Left ventricle myocardium inferior (tissue), 1 donor: ENCODE measurements at regions not wholly inside any gene's neighbourhood (a gene's known extent, or its start where the extent isn't known, plus 50 kb on each side); places are given as distances from the start of the nearest gene placed in this dataset.
"Not testable (repeated sequence)": the region's sequence is repeated elsewhere in the genome, so short reads cannot be mapped to it uniquely, and the experiment has no call there.

Experiments
- DNase-seq: peaks from one replicate; pipeline ENCODE4 v3.0.0-alpha.2; 2020
- H3K27ac ChIP-seq: fragments of 200-600 bp; replicated peaks from 2 replicates; pipeline ENCODE4 v1.8.0; 2021
- H3K27me3 ChIP-seq: fragments of 200-600 bp; 2 replicates; pipeline ENCODE4 v1.8.0; 2021; ENCODE audit warnings: low read depth
- H3K36me3 ChIP-seq: fragments of 200-600 bp; 2 replicates; pipeline ENCODE4 v1.8.0; 2021
- H3K4me1 ChIP-seq: fragments of 200-600 bp; 2 replicates; pipeline ENCODE4 v1.8.0; 2021
- H3K4me3 ChIP-seq: fragments of 200-600 bp; 2 replicates; pipeline ENCODE4 v1.8.0; 2021; ENCODE audit warnings: mild to moderate bottlenecking, moderate library complexity
- H3K9me3 ChIP-seq: fragments of 200-600 bp; replicated peaks from 2 replicates; pipeline ENCODE4 v1.8.0; 2021
- intact Hi-C: fragments of 100-400 bp; cut with micrococcal nuclease; formaldehyde crosslinking; loops from one replicate; pipeline ENCODE4 v1.11.0; 2022
- TF ChIP-seq, protein P1 (sequence below): fragments of 200-600 bp; IDR thresholded peaks from 2 replicates; pipeline ENCODE4 v1.8.0; 2021; ENCODE audit warnings: antibody characterized with exemption, mild to moderate bottlenecking, borderline replicate concordance
- donor health status: DM: no; HTN: yes; CAD: no; lungs with severe emphysema.

GRCh38 chr11:98720951-98721350 lies 299.8 kb upstream of the CNTN5 start:
- intact Hi-C loops, result no loop called here
- Histone ChIP-seq H3K4me3 (no peak overlapping the region), H3K27ac (no peak overlapping the region), H3K9me3 (peaks cover 10% of the 10 kb centered on the region), H3K4me1 (no peaks in the 10 kb centered on the region), H3K36me3 (no peaks in the 10 kb centered on the region), H3K27me3 (no peaks in the 10 kb centered on the region)
- TF ChIP-seq, protein P1, sequence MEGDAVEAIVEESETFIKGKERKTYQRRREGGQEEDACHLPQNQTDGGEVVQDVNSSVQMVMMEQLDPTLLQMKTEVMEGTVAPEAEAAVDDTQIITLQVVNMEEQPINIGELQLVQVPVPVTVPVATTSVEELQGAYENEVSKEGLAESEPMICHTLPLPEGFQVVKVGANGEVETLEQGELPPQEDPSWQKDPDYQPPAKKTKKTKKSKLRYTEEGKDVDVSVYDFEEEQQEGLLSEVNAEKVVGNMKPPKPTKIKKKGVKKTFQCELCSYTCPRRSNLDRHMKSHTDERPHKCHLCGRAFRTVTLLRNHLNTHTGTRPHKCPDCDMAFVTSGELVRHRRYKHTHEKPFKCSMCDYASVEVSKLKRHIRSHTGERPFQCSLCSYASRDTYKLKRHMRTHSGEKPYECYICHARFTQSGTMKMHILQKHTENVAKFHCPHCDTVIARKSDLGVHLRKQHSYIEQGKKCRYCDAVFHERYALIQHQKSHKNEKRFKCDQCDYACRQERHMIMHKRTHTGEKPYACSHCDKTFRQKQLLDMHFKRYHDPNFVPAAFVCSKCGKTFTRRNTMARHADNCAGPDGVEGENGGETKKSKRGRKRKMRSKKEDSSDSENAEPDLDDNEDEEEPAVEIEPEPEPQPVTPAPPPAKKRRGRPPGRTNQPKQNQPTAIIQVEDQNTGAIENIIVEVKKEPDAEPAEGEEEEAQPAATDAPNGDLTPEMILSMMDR, result no peak
- no peak for DNase-seq

DNA sequence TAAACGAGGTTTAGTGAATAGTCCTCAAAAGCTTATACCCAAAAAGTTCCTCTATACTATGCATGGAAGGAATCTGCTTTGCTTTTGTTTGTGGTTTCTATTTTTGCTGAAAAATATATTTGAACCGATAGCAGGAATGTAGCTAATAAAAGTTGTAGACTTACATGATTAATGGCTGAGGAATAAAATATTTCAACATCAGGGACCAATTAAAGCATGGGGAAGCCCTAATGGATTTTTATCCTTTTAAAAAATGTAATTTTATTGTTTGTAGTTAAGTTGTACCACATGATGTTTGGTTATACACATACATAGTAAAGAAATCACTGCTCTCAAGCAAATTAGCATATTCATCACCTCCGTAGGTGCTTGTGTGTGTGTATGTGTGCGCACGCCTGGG lies 295.3 kb upstream of the CNTN5 start:
- intact Hi-C loops, result no loop called here
- no peak for DNase-seq
- H3K4me1 ChIP-seq, result no peaks in the 10 kb centered on the region
- H3K36me3 ChIP-seq, result no peaks in the 10 kb centered on the region
- TF ChIP-seq, protein P1, result no peak
- no peaks in the 10 kb centered on the region for H3K27me3 ChIP-seq
- peaks cover 18% of the 10 kb centered on the region for H3K9me3 ChIP-seq
- no peak overlapping the region for H3K4me3 ChIP-seq
- H3K27ac ChIP-seq, result no peak overlapping the region

- H3K4me1 ChIP-seq, result no peaks in the 10 kb centered on the region
- H3K4me3 ChIP-seq, result no peak overlapping the region
- no peak for DNase-seq
- no peaks in the 10 kb centered on the region for H3K36me3 ChIP-seq
- H3K27me3 ChIP-seq, result no peaks in the 10 kb centered on the region
- no peak overlapping the region for H3K27ac ChIP-seq
- peaks cover 18% of the 10 kb centered on the region for H3K9me3 ChIP-seq
- TF ChIP-seq, protein P1, result no peak
- intact Hi-C loops, result no loop called here
These were observed 292.3 kb upstream of the CNTN5 start for GRCh38 chr11:98728421-98728820.

DNA sequence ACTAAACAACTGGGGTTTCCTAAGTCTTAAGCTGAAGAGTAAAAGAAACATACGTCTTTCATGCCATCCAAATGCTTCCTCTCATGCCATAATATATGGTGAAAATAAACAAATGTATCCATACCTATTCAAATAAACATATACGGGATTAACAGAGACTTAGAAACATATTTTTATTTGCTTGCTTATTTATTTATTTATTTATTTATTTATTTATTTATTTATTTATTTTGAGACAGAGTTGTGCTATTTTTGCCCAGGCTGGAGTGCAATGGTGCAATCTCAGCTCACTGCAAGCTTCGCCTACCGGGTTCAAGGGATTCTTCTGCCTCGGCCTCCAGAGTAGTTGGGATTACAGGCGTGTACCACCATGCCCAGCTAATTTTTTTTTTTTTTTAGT lies 291.6 kb upstream of the CNTN5 start:
- Histone ChIP-seq H3K4me3 (no peak overlapping the region), H3K27me3 (no peaks in the 10 kb centered on the region), H3K9me3 (peaks cover 18% of the 10 kb centered on the region), H3K4me1 (no peaks in the 10 kb centered on the region), H3K36me3 (no peaks in the 10 kb centered on the region), H3K27ac (no peak overlapping the region)
- intact Hi-C loops, result no loop called here
- DNase-seq, result no peak
- TF ChIP-seq, protein P1, result no peak

DNA sequence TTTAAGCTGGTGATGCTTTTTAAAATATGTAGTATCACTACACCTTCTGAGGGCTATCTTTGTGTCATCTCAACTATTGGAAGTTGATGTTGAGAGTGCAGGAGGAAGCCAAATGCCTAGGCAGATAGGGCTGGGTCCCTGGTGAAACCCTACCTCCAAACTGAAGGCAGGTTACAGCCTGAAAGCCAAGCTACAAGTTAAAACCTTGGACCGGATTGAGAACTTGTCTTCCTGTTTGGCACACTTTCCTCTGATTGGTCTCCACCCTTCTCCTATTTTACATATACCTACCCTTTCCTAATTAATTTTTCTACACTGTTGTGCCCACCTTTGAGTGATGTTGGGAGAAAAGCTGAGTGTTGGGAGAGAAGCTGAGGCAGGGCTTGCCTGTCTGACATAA lies 287.8 kb upstream of the CNTN5 start:
- intact Hi-C loops, result no loop called here
- Histone ChIP-seq H3K4me3 (no peak overlapping the region), H3K4me1 (no peaks in the 10 kb centered on the region), H3K27ac (no peak overlapping the region), H3K27me3 (no peaks in the 10 kb centered on the region), H3K9me3 (peaks cover 9% of the 10 kb centered on the region), H3K36me3 (no peaks in the 10 kb centered on the region)
- TF ChIP-seq, protein P1, result no peak
- no peak for DNase-seq

GRCh38 chr11:98733378-98733777 lies 287.4 kb upstream of the CNTN5 start:
- intact Hi-C loops, DNase-seq, H3K27me3 ChIP-seq, H3K36me3 ChIP-seq, H3K4me3 ChIP-seq, H3K4me1 ChIP-seq, H3K27ac ChIP-seq, H3K9me3 ChIP-seq: not testable (repeated sequence)
